Hematopoietic multipotent progenitor cell treated with erythropoietin and hydrocortisone succinate and interleukin-3 and kit ligand, for 17 days (in vitro differentiated cells): ENCODE measurements at regions not wholly inside any gene's neighbourhood (a gene's known extent, or its start where the extent isn't known, plus 50 kb on each side); places are given as distances from the start of the nearest gene placed in this dataset.

Experiments used
- DNase-seq: peaks from one replicate; pipeline ENCODE4 v3.0.0-alpha.2; 2015; ENCODE audit warnings: low spot score

DNA sequence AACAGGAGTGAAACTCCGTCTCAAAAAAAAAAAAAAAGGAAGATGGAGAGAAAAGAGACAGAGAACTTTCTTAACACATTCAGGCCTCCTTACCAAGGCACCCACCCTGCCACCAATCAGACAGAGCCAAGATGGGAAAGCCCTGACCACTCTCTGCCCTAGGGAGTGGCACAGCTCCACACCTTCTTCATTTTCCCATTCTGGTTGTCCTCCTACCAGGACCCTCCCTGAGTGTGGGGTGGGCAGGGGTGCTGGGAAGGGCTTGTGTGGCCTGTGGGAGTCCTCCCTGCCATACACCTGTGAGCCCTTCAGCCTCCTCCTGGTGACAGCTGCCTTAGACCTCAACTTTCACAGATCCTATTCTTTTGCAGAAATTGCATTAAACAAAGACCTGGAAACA lies 513.6 kb downstream of the BCL11B start:
- DNase-seq: no peak

GRCh38 chr14:98761993-98762392 lies 510.0 kb downstream of the BCL11B start:
- no peak for DNase-seq

DNA sequence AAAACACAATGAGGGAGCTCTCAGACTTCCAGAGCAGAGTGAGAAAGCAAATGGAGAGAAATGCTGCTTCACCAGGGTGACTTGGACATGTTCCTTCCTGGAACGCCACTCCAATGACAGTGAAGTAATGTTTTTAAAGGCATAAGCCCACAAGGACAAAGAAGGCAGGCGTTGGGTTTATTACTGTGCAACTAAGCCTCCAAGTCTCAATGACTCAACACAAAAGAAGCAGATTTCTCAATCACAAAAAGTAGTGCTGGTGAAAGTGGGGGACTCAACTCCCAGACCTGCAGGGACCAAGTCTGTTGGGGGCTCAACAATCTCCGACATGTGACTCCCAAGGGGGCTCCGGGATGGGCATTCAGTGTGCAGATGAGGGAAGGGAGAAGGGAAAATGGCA lies 505.2 kb downstream of the BCL11B start:
- DNase-seq: no peak

- DNase-seq: no peak
Measured at GRCh38 chr14:98769326-98769725, 502.7 kb downstream of the BCL11B start.

DNA sequence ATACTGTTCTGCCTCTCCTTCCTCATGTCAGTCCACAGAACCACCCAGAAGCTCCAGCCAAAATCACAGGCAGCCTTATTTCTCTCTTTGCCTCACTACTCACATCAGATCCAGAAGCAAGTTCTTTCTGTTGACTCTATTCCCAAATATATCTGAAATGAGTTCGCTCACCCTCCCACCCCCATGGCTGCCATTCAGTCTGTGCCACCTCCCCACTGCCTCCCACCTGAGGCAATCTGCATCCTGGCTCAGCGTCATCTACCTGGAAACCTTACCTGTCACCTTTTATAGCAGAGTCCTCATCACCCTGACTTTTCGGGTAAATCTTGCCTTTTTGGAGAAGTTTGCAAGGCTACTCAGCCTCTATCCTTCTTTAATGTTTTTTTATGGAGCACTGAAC lies 501.8 kb downstream of the BCL11B start:
- no peak for DNase-seq

GRCh38 chr14:98773814-98774213 lies 498.2 kb downstream of the BCL11B start:
- no peak for DNase-seq

DNA sequence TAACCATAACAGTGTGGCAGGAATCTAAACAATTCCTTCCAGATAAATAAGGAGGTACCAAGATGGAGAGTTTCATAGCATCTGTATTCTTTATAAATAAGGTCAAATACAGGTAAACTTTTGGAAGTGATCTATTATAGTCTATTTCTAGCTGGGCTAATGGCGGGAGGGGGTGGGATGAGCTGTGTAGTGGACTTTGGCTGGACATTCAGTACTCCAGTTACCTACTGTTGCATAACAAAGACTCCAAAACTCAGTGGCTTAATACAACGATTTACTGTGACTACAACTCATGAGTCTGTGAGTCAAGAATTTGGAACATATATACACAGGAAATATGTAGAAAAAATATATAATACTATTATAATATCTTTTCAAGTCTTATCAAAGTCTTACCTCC lies 496.1 kb downstream of the BCL11B start:
- DNase-seq: no peak

DNA sequence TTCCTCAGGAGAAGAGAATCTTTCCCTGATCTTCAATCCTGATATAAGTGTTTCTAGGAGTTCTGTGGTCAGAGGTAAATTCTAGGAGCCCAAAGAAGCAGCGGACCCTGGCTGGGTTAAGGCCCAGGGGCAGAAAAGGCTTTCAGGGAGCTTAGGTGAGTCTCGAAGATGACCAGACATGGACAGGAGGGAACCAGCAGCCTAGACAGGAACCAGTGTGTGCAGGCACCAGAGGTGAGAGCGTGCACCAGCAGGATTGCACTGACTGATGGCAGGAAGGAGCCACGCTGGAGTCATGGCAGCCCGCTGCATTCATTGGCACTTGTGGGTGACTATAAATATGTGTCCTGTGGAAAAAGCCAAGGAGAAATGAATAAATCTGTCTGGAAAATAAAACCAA lies 489.9 kb downstream of the BCL11B start:
- DNase-seq: no peak

GRCh38 chr14:98785578-98785977 lies 486.4 kb downstream of the BCL11B start:
- DNase-seq: no peak

- no peak for DNase-seq
Measured at GRCh38 chr14:98786456-98786855, 485.5 kb downstream of the BCL11B start.

- no peak for DNase-seq
Measured at GRCh38 chr14:98791661-98792060, 480.3 kb downstream of the BCL11B start.

GRCh38 chr14:98792171-98792570 lies 479.8 kb downstream of the BCL11B start:
- no peak for DNase-seq

DNA sequence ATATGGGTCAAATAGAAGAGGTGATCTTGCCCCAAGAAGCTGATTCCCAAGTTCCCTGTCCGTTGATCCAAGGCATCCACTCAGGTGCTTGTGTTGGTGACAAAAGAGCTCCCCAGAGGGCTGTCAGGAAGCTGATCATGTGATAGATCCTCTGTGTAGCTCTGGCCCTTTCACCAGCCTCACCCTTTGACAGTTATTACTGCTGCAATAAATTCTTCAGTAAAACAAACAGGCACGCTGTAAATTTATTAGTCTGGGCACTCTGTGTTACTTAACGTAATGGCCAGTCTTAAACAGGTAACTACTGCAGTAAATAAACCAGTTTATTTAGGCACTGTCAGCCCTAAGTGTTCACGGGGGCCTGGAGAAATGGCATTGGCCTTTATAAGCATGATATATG lies 473.9 kb downstream of the BCL11B start:
- no peak for DNase-seq

- DNase-seq: no peak
Measured at GRCh38 chr14:98799891-98800290, 472.1 kb downstream of the BCL11B start.

DNA sequence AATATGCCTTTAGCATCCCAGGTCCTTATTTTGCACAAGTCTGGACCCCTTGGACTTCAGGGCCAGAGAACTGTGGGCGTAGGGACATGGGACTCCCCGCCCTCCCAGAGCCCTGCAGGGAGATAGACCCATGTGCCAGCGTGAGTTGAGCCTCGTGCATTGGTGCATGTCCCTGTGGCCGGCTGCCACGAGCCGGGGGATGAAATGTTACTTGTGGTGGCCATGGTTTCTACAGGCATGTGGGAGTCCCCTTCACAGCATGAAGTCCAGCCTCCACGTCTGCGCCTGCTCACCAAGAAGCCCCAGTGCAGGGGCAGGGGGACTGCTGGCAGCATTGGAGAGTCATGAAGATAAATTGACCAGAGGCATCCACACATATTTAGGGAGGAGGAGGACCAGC lies 470.0 kb downstream of the BCL11B start:
- DNase-seq: no peak

- DNase-seq: no peak
Measured at GRCh38 chr14:98803196-98803595, 468.8 kb downstream of the BCL11B start.

DNA sequence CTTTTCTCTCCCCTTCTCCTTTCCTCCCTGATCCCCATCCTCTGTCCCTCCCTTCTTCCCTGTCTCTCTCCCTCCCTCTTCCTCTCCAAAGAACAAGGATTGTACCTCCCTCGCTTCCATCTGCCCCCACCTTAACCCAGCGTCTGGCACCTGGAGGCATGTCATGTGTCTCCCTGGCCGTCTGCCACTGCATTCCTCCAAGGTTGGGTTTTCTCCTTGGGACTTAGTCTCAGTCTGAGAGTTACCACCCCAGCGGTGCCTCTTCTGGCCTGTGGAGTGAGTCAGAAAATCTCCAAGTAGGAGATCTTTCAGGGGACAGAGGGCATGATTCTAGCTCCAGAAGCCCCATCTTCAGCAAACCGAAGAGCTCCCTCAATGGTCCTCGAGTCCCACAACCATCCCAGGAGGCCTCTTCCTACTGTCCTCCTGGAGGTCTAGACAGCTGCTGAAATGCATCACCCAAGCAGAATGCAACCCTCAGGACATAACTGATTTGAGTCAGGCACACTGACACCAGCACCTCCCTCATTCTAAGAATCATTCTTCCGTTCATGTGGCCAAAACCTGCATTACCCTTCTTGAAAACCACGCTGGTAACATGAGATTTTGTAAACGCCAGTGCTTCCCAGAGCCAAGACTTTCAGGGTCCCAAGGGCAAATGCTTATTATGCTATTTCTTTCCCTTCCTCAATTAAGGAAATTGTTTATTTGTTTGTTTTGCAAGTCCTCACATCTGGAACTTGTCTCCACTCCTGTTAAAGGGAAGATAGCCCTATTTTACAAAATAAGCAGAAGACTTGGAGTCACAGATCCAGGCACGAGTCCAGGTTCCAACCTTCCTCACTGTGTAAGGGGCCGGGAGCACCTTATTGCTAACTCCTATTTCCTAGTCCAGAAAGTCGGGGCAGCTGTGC lies 463.2 kb downstream of the BCL11B start:
- no peak for DNase-seq

- DNase-seq: no peak
Measured at GRCh38 chr14:98816195-98816594, 455.8 kb downstream of the BCL11B start.

- DNase-seq: no peak
Measured at GRCh38 chr14:98816720-98817119, 455.3 kb downstream of the BCL11B start.

DNA sequence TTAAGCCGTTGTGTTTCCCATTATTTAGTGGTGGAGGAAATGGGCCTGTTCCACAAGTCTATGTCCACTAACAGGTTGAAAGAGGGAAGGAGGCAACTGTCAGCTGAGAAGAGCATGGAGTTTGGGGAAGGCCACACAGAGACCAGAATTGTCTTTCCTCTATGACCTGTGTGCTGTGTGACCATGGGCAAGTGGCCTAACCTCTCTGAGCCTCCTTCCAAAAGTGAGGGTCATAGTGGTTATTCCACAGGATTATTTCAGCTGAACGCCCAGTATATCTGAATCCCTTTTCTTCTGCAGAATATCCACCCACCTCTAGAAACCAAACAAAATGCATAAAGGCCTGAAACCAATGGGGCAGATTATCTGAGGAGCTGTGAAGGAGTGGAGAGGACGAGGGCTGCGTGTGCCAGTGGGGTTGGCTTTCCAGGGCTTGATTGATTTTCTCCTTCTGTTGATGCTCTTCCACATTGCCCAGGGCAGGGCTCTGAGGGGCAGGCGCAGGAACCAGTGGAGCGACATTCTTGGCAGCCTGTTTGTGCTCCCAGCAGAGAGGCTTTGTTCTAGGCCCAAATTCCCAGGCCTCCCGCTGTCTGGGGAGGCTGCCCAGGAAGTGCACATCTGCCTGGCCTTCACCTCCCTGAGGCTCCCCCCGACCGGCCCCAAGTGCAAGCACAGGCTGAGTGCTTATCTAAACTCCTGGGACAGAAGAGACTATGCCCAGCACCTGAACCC lies 452.7 kb downstream of the BCL11B start:
- no peak for DNase-seq

- no peak for DNase-seq
Measured at GRCh38 chr14:98819867-98820206, 452.2 kb downstream of the BCL11B start.

GRCh38 chr14:98822917-98823316 lies 449.1 kb downstream of the BCL11B start:
- no peak for DNase-seq

DNA sequence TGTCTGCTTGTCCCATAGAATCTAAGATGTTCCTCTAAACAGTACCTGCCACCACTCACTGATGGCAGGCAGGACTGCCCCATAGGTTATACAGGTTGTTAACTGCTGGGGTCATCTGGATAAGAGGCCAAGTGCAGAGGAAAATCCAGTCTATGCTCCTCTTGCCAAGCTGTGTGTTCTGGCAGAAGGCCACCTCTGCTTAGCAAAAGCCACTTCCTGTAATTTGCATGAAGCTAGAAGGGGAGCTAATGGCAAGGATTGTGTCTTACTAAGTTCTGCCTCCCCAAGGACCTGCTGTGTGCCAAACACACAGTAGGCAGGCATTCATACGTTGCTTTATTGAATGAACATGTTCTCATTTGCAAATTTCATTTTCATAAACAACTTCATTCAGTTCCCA lies 445.4 kb downstream of the BCL11B start:
- DNase-seq: no peak

GRCh38 chr14:98834119-98834518 lies 437.9 kb downstream of the BCL11B start:
- DNase-seq: no peak
